Transverse colon (tissue), 4 donors: ENCODE measurements at regions not wholly inside any gene's neighbourhood (a gene's known extent, or its start where the extent isn't known, plus 50 kb on each side); places are given as distances from the start of the nearest gene placed in this dataset.

ENCODE experiments used
- DNase-seq: peaks from one replicate; pipeline ENCODE4 v3.0.0-alpha.2; 2019
- H3K27ac ChIP-seq, 4 donors: fragments of 200-600 bp; sonication (generic); 2 replicates each; pipeline ENCODE4 v1.5.1; 2016 to 2018; ENCODE audit warnings: inconsistent platforms in 4 of 4
- H3K27me3 ChIP-seq: fragments of 200-600 bp; sonication (generic); 2 replicates; pipeline ENCODE4 v1.5.1; 2017; ENCODE audit warnings: inconsistent platforms
- H3K36me3 ChIP-seq, 4 donors: fragments of 200-600 bp; sonication (generic); 2 replicates each; pipeline ENCODE4 v1.5.1; 2017 to 2019; ENCODE audit warnings: inconsistent platforms in 4 of 4
- H3K4me1 ChIP-seq, 4 donors: fragments of 200-600 bp; sonication (generic); 2 replicates each; pipeline ENCODE4 v1.5.1; 2017 to 2020; ENCODE audit warnings: inconsistent platforms in 4 of 4
- H3K4me3 ChIP-seq, 4 donors: fragments of 200-600 bp; sonication (generic); 1 replicate in 1 of 4; 2 replicates in 3 of 4; pipeline versions ENCODE4 v1.5.1 to v1.6.1; 2017 to 2019; ENCODE audit warnings: inconsistent platforms in 4 of 4
- H3K9me3 ChIP-seq, 2 donors: fragments of 200-600 bp; sonication (generic); 2 replicates each; pipeline ENCODE4 v1.5.1; 2017 to 2019; ENCODE audit warnings: inconsistent platforms in 2 of 2
- EP300 ChIP-seq: sonication (generic); formaldehyde crosslinking; IDR thresholded peaks from one replicate; pipeline ENCODE4 v1.6.1; 2017; ENCODE audit warnings: antibody characterized with exemption, low read depth
- POLR2A ChIP-seq: fragments of 450-650 bp; IDR thresholded peaks from one replicate; pipeline ENCODE4 v1.6.1; 2016; ENCODE audit warnings: antibody characterized with exemption, mild to moderate bottlenecking, moderate library complexity
- POLR2AphosphoS5 ChIP-seq, 3 donors: sonication (generic); formaldehyde crosslinking; IDR thresholded peaks; one replicate each; pipeline ENCODE4 v1.6.1; 2016; ENCODE audit warnings: antibody characterized with exemption in 3 of 3
- WGBS, 2 donors: methylation state at CpG; one replicate each; pipeline ENCODE4 v1.1.5; 2018; ENCODE audit warnings: low coverage in 1 of 2; 5-methylcytosine and 5-hydroxymethylcytosine counted together
- in situ Hi-C, 4 donors: fragments of 200-750 bp; cut with MboI; loops; one replicate each; pipeline versions ENCODE4 v1.15.0 to v1.15.1; 2017; ENCODE audit warnings: low sequenced_read_pairs in 3 of 4, low pct_ligation_motif_present in 1 of 4, low pct_unique_long_range_greater_than_20kb in 1 of 4
- intact Hi-C: fragments of 100-400 bp; cut with DNase I; formaldehyde crosslinking; loops from one replicate; pipeline ENCODE4 v1.15.1; 2023; ENCODE audit warnings: low total_unique reads
- TF ChIP-seq, protein P1 (sequence below), 5 experiments: fragments of 200-600 bp in 3 of 5; fragments of 450-650 bp in 2 of 5; sonication (generic) in 3 of 5; IDR thresholded peaks; 1 replicate in 2 of 5; 2 replicates in 3 of 5; pipeline ENCODE4 v1.5.1; 2016 to 2017; ENCODE audit warnings: antibody characterized with exemption in 5 of 5, inconsistent platforms in 3 of 5, mild to moderate bottlenecking in 2 of 5, moderate library complexity in 1 of 5

GRCh38 chr4:7138223-7139166, 53.8 kb upstream of the SORCS2 start:
- Histone ChIP-seq H3K9me3 (no peaks in the 10 kb centered on the region), H3K27ac (no peak overlapping the region), H3K4me3 (no peak overlapping the region), H3K27me3 (peaks cover 4% of the 10 kb centered on the region), H3K36me3 (no peaks in the 10 kb centered on the region), H3K4me1 (peaks cover 0 to 4% (median 0%) of the 10 kb centered on the region in 4 donors)
- no peak for DNase-seq
- TF ChIP-seq, protein P1, sequence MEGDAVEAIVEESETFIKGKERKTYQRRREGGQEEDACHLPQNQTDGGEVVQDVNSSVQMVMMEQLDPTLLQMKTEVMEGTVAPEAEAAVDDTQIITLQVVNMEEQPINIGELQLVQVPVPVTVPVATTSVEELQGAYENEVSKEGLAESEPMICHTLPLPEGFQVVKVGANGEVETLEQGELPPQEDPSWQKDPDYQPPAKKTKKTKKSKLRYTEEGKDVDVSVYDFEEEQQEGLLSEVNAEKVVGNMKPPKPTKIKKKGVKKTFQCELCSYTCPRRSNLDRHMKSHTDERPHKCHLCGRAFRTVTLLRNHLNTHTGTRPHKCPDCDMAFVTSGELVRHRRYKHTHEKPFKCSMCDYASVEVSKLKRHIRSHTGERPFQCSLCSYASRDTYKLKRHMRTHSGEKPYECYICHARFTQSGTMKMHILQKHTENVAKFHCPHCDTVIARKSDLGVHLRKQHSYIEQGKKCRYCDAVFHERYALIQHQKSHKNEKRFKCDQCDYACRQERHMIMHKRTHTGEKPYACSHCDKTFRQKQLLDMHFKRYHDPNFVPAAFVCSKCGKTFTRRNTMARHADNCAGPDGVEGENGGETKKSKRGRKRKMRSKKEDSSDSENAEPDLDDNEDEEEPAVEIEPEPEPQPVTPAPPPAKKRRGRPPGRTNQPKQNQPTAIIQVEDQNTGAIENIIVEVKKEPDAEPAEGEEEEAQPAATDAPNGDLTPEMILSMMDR (IDR thresholded peaks at IDR 0.05): no peak
- no peak for TF ChIP-seq EP300
- no peak for TF ChIP-seq POLR2AphosphoS5 (IDR thresholded peaks at IDR 0.05)
- no peak for TF ChIP-seq POLR2A
- 78 to 87% methylated on average over 8 to 20 of the region's 21 CpGs for WGBS, 2 donors
- in situ Hi-C loops: no loop called here
- intact Hi-C loops: no loop called here

DNA sequence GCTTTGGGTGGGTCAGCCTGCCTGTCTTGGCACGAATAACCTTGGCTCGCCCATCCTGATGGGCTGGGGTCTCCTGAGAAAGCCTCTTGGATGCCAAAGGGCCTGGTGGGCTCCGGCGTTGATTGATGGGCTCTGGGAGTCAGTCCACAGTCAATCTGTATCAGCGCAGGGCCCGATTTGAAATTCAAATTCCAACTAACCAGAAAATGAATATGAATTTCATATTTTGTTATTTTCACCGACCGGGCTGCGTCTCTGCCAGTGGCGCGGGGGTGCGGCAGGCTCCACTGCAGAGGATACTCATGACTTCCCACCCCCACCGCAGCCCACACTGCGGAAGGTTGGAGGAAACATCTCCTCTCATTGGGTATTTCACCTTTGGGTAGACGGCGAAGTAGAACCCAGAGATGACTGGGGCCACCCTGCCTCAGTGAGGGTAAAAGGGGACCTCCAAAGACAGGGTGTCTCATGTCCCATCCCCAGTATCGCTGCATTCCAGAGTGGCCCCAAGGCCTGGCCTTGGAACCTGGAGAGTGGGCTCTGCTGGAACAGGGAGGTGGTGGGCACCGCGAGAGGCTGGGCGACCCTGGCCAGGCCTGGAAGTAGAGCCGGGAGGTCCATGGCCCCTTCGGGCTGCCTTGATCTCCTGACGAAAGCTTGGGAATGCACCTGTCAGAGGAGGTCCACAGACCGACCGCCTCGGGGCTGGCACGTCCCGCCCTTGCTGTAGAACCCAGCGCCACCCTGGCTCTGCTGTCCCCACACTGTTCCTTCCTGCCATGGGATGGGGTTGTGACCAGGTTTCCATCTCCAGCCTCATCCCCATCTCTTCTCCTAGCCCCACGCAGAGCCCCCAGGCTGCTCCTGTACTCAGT, 54.8 kb upstream of the SORCS2 start:
- H3K36me3 ChIP-seq: no peaks in the 10 kb centered on the region
- peaks cover 0 to 4% (median 0%) of the 10 kb centered on the region in 4 donors for H3K4me1 ChIP-seq
- intact Hi-C loops (no loop called here), in situ Hi-C loops (no loop called here)
- no peak overlapping the region for H3K27ac ChIP-seq
- no peaks in the 10 kb centered on the region for H3K27me3 ChIP-seq
- H3K4me3 ChIP-seq: no peak overlapping the region
- WGBS, 2 donors: 94% methylated on average over 30 of the region's 30 CpGs; no CpG with 5 or more reads in 1 of the 2 donors
- H3K9me3 ChIP-seq: no peaks in the 10 kb centered on the region
- DNase-seq: no peak
- TF ChIP-seq, protein P1 (IDR thresholded peaks at IDR 0.05): no peak

DNA sequence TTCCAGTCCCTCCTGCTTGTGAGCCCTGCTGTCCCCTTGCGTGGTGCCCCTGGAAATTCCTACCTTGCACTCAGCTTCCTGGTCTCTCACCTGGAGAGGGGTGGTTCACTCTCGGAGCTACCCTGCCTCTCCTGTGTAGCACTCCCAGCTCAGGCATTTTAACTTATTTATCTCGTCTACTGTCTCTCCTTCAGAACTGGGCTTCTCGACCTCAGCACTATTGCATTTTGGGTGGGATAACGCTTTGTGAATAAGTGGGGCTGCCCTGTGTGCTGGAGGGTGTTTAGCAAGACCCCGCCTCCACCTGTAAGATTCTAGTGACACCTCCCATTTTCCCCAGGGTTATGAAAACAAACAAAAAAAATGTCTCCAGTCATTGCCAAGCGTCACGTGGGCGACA, 56.0 kb upstream of the SORCS2 start:
- H3K27me3 ChIP-seq: no peaks in the 10 kb centered on the region
- intact Hi-C loops: no loop called here
- H3K36me3 ChIP-seq: no peaks in the 10 kb centered on the region
- no peak for DNase-seq
- WGBS, 2 donors: 71 to 72% methylated on average over 4 to 9 of the region's 9 CpGs
- in situ Hi-C loops: no loop called here
- H3K4me3 ChIP-seq: no peak overlapping the region
- TF ChIP-seq POLR2AphosphoS5 (IDR thresholded peaks at IDR 0.05) (no peak), EP300 (no peak)
- H3K9me3 ChIP-seq: no peaks in the 10 kb centered on the region
- H3K27ac ChIP-seq: no peak overlapping the region
- peaks cover 0 to 4% (median 0%) of the 10 kb centered on the region in 4 donors for H3K4me1 ChIP-seq

DNA sequence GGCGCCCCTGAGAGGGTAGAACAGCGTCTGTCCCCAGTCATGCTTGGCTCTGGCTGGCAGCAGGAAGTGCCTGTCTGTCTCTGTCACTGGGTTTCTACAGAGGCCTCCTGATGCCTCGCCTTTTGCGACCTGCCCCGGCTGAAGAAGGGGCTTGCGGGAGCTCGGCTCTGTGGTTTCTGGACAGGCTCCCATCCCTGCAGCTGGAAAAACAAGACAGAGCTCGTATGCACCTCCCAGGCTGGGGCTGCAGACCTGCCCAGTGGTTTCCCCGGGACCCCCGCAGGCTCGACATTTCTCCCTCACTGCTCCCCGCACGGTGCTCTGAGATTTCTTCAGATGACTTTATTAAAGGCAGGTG, 57.0 kb upstream of the SORCS2 start:
- intact Hi-C loops: no loop called here
- DNase-seq: no peak
- no peak overlapping the region for H3K4me3 ChIP-seq
- H3K4me1 ChIP-seq: peaks cover 0 to 4% (median 0%) of the 10 kb centered on the region in 4 donors
- no peaks in the 10 kb centered on the region for H3K36me3 ChIP-seq
- 58 to 62% methylated on average over 6 to 13 of the region's 13 CpGs for WGBS, 2 donors
- TF ChIP-seq POLR2AphosphoS5 (IDR thresholded peaks at IDR 0.05): no peak
- in situ Hi-C loops: no loop called here
- H3K9me3 ChIP-seq: no peaks in the 10 kb centered on the region
- H3K27me3 ChIP-seq: no peaks in the 10 kb centered on the region
- H3K27ac ChIP-seq: no peak overlapping the region
